IMR-90 (cell line): ENCODE measurements at regions not wholly inside any gene's neighbourhood (a gene's known extent, or its start where the extent isn't known, plus 50 kb on each side); places are given as distances from the start of the nearest gene placed in this dataset.

Experiments
- ATAC-seq: fragments of 200-7000 bp; cut with Tn5 transposase; 2 replicates; pipeline ENCODE4 v1.9.1; 2020; ENCODE audit warnings: low read depth, mild to moderate bottlenecking, moderate library complexity
- BruUV-seq: library from RNA; stranded (reverse); fragments of 400-500 nt; replicated peaks from 2 replicates; lab custom pipeline; 2021; lab: Mats Ljungman, UMichigan
- CTCF ChIA-PET: fragments of 300-600 bp; formaldehyde crosslinking; extraction: SDS; loops from one replicate; lab custom pipeline; 2021; ENCODE audit warnings: antibody characterized with exemption; lab: Yijun Ruan, JAX
- POLR2A ChIA-PET: fragments of 300-600 bp; sonication (Branson Sonifier 250); formaldehyde crosslinking; loops from one replicate; lab custom pipeline; 2022; ENCODE audit warnings: antibody characterized with exemption; ENCODE audit not compliant: unreplicated experiment; lab: Charles Lee
- DNase-seq: peaks from one replicate; pipeline ENCODE4 v3.0.0; 2013
- H2AFZ ChIP-seq: replicated peaks from 2 replicates; pipeline ENCODE3; 2013; ENCODE audit warnings: low read length, mild to moderate bottlenecking; ENCODE audit not compliant: poor library complexity
- H2AK5ac ChIP-seq: 2 replicates; pipeline ENCODE4 v1.6.1; 2013; ENCODE audit warnings: low read depth, low read length, inconsistent platforms
- H2AK9ac ChIP-seq: replicated peaks from 2 replicates; pipeline ENCODE3; 2013; ENCODE audit warnings: mild to moderate bottlenecking, low read depth, low read length, moderate library complexity; ENCODE audit not compliant: poor library complexity
- H2BK120ac ChIP-seq: 2 replicates; pipeline ENCODE4 v1.6.1; 2013; ENCODE audit warnings: low read depth, low read length, inconsistent platforms
- H2BK15ac ChIP-seq: 3 replicates; pipeline ENCODE4 v1.6.1; 2013; ENCODE audit warnings: low read depth, low read length, inconsistent platforms
- H2BK20ac ChIP-seq: 2 replicates; pipeline ENCODE4 v1.6.1; 2013; ENCODE audit warnings: low read depth, mild to moderate bottlenecking, inconsistent platforms, low read length, moderate library complexity
- H2BK5ac ChIP-seq: 2 replicates; pipeline ENCODE4 v1.6.1; 2013; ENCODE audit warnings: mild to moderate bottlenecking, low read depth, low read length, inconsistent platforms; ENCODE audit not compliant: poor library complexity, severe bottlenecking
- H3K14ac ChIP-seq: replicated peaks from 2 replicates; pipeline ENCODE4 v1.6.1; 2013; ENCODE audit warnings: low read depth, low read length, inconsistent platforms
- H3K18ac ChIP-seq: 2 replicates; pipeline ENCODE4 v1.6.1; 2013; ENCODE audit warnings: low read depth, low read length, control low read depth
- H3K23ac ChIP-seq: 2 replicates; pipeline ENCODE4 v1.6.1; 2013; ENCODE audit warnings: low read depth, low read length, inconsistent platforms
- H3K27ac ChIP-seq: 2 replicates; pipeline ENCODE4 v1.5.1; 2013; ENCODE audit warnings: mild to moderate bottlenecking, control low read depth, low read length; ENCODE audit not compliant: insufficient read depth
- H3K27me3 ChIP-seq: 2 replicates; pipeline ENCODE4 v1.6.1; 2013; ENCODE audit warnings: low read length; ENCODE audit not compliant: control insufficient read depth, insufficient read depth
- H3K36me3 ChIP-seq: 2 replicates; pipeline ENCODE4 v1.6.1; 2013; ENCODE audit warnings: low read length, mixed read lengths; ENCODE audit not compliant: control insufficient read depth, insufficient read depth
- H3K4ac ChIP-seq: 2 replicates; pipeline ENCODE4 v1.6.1; 2013; ENCODE audit warnings: low read depth, low read length, inconsistent platforms
- H3K4me1 ChIP-seq: 2 replicates; pipeline ENCODE4 v1.6.1; 2013; ENCODE audit warnings: low read length, mixed read lengths; ENCODE audit not compliant: control insufficient read depth, insufficient read depth
- H3K4me2 ChIP-seq: 2 replicates; pipeline ENCODE4 v1.6.1; 2013; ENCODE audit warnings: low read depth, mild to moderate bottlenecking, control low read depth, low read length, moderate library complexity
- H3K4me3 ChIP-seq: 2 replicates; pipeline ENCODE4 v1.5.1; 2013; ENCODE audit warnings: low read depth, mild to moderate bottlenecking, control low read depth, low read length, moderate library complexity; ENCODE audit not compliant: insufficient read depth
- H3K56ac ChIP-seq: 2 replicates; pipeline ENCODE4 v1.6.1; 2013; ENCODE audit warnings: low read length, inconsistent platforms; ENCODE audit not compliant: insufficient read depth; ENCODE audit errors: extremely low read depth
- H3K79me1 ChIP-seq, 2 experiments: 2 replicates each; pipeline ENCODE4 v1.6.1; 2013; ENCODE audit warnings: low read length in 2 of 2, inconsistent platforms in 1 of 2, low read depth in 1 of 2
- H3K9ac ChIP-seq: 2 replicates; pipeline ENCODE4 v1.6.1; 2013; ENCODE audit warnings: low read depth, low read length, control low read depth
- H3K9me1 ChIP-seq: 2 replicates; pipeline ENCODE4 v1.6.1; 2013; ENCODE audit warnings: low read length, inconsistent platforms; ENCODE audit not compliant: insufficient read depth
- H3K9me3 ChIP-seq: 2 replicates; pipeline ENCODE4 v1.6.1; 2013; ENCODE audit warnings: low read length; ENCODE audit not compliant: control insufficient read depth, insufficient read depth
- H4K20me1 ChIP-seq: 2 replicates; pipeline ENCODE4 v1.6.1; 2013; ENCODE audit warnings: low read length, inconsistent platforms; ENCODE audit not compliant: insufficient read depth
- H4K5ac ChIP-seq: 2 replicates; pipeline ENCODE4 v1.6.1; 2013; ENCODE audit warnings: mild to moderate bottlenecking, low read depth, low read length, control low read depth
- H4K8ac ChIP-seq, 2 experiments: 2 replicates each; pipeline ENCODE4 v1.6.1; 2013; ENCODE audit warnings: low read depth in 2 of 2, low read length in 2 of 2, control low read depth in 1 of 2, inconsistent platforms in 1 of 2
- H4K91ac ChIP-seq: 2 replicates; pipeline ENCODE4 v1.6.1; 2013; ENCODE audit warnings: low read depth, low read length, inconsistent platforms; ENCODE audit not compliant: insufficient read depth
- BHLHE40 ChIP-seq: fragments of 150-350 bp; IDR thresholded peaks from 2 replicates; pipeline ENCODE4 v1.6.1; 2016; ENCODE audit warnings: mild to moderate bottlenecking, low read depth, low read length
- CEBPB ChIP-seq: IDR thresholded peaks from 2 replicates; pipeline ENCODE4 v1.6.1; 2012; ENCODE audit warnings: low read depth, low read length, improper control_type of control experiment
- CHD1 ChIP-seq: IDR thresholded peaks from 2 replicates; pipeline ENCODE4 v1.6.1; 2012; ENCODE audit warnings: low read depth, low read length, improper control_type of control experiment
- FOS ChIP-seq: fragments of 150-350 bp; IDR thresholded peaks from 2 replicates; pipeline ENCODE4 v1.6.1; 2016; ENCODE audit warnings: low read depth, low read length
- MAFK ChIP-seq: IDR thresholded peaks from 2 replicates; pipeline ENCODE4 v1.6.1; 2012; ENCODE audit warnings: low read depth, low read length, improper control_type of control experiment
- MAZ ChIP-seq: IDR thresholded peaks from 2 replicates; pipeline ENCODE4 v1.6.1; 2012; ENCODE audit warnings: low read depth, mild to moderate bottlenecking, low read length, improper control_type of control experiment, moderate library complexity, borderline replicate concordance
- MXI1 ChIP-seq: IDR thresholded peaks from 2 replicates; pipeline ENCODE4 v1.6.1; 2012; ENCODE audit warnings: low read depth, mild to moderate bottlenecking, low read length, moderate library complexity, borderline replicate concordance
- NFE2L2 ChIP-seq: fragments of 150-350 bp; IDR thresholded peaks from 2 replicates; pipeline ENCODE4 v1.6.1; 2016; ENCODE audit warnings: low read depth, mild to moderate bottlenecking, low read length
- POLR2A ChIP-seq: IDR thresholded peaks from 2 replicates; pipeline ENCODE4 v1.6.1; 2012; ENCODE audit warnings: mild to moderate bottlenecking, low read depth, low read length
- RAD21 ChIP-seq: IDR thresholded peaks from 2 replicates; pipeline ENCODE4 v1.6.1; 2012; ENCODE audit warnings: low read length, improper control_type of control experiment
- RCOR1 ChIP-seq: IDR thresholded peaks from 2 replicates; pipeline ENCODE4 v1.6.1; 2012; ENCODE audit warnings: mild to moderate bottlenecking, low read length, improper control_type of control experiment; ENCODE audit not compliant: insufficient replicate concordance
- RFX5 ChIP-seq: IDR thresholded peaks from 2 replicates; pipeline ENCODE4 v1.8.0; 2012; ENCODE audit warnings: low read depth, mild to moderate bottlenecking, low read length, moderate library complexity
- SMC3 ChIP-seq: fragments of 150-350 bp; IDR thresholded peaks from 2 replicates; pipeline ENCODE4 v1.6.1; 2016; ENCODE audit warnings: low read depth, mild to moderate bottlenecking, antibody characterized with exemption, low read length, moderate library complexity
- WGBS, 2 experiments: methylation state at CpG; one replicate each; pipeline versions ENCODE4 v1.1.5 to v1.1.7; 2013; ENCODE audit warnings: missing lambda C conversion rate in 2 of 2; ENCODE audit not compliant: insufficient read length in 1 of 2; ENCODE audit errors: extremely low coverage in 2 of 2; 5-methylcytosine and 5-hydroxymethylcytosine counted together
- dilution Hi-C: fragments of 300-500 bp; cut with HindIII; formaldehyde crosslinking; loops from one replicate; pipeline ENCODE4 v1.14.3; 2018; ENCODE audit warnings: low sequenced_read_pairs; ENCODE audit not compliant: unreplicated experiment
- in situ Hi-C: fragments of 300-500 bp; cut with MboI; formaldehyde crosslinking; loops from 3 replicates; pipeline ENCODE4 v1.14.3; 2019; ENCODE audit warnings: low sequenced_read_pairs, inconsistent platforms, mixed read lengths
- intact Hi-C: fragments of 100-400 bp; cut with micrococcal nuclease; formaldehyde crosslinking; loops from 2 replicates; pipeline ENCODE4 v1.10.0; 2022
- TF ChIP-seq, protein P1 (sequence below): conservative IDR thresholded peaks from 2 replicates; pipeline ENCODE4 v1.5.1; 2012; ENCODE audit warnings: mild to moderate bottlenecking, low read depth, low read length, improper control_type of control experiment
- TF ChIP-seq, protein P2 (sequence below): fragments of 150-350 bp; IDR thresholded peaks from 2 replicates; pipeline ENCODE4 v1.6.1; 2016; ENCODE audit warnings: low read depth, mild to moderate bottlenecking, low read length, moderate library complexity, borderline replicate concordance
- TF ChIP-seq, protein P3 (sequence below): fragments of 150-350 bp; IDR thresholded peaks from 2 replicates; pipeline ENCODE4 v1.6.1; 2017; ENCODE audit warnings: mild to moderate bottlenecking, antibody characterized with exemption, low read length, low read depth

DNA sequence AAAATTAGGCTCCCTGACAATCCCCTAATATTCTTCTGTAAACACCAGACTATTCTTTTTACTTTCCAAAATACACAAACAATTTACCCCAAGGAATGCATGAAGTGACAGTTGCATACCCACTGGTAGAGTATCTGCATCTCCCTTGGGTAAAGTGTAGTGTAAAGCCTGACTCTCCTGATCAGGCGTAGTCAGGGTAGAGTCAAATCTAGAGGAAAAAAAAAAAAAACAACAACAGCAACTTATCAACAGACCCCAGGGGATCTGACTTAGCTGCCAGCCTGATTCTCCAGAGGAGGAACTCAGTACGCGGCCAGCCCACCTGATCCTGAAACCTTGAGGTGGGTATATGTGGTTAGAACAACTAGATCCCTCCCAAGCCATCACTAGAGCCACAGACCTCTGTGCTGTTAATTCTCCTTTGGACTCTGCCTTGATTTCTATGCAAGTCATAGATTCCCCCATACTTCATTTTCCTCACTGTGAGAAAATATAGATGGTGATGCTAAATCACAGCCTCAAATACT, 61.0 kb downstream of the ZNF608 start:
- 0 out of 2 replicates have a peak overlapping the region, but pooled peaks have one; percentile 6 for H4K91ac ChIP-seq
- WGBS, 2 experiments = no CpG with 5 or more reads among the region's 3 CpGs
- no peak overlapping the region for H2BK5ac ChIP-seq
- BruUV-seq = no TSS peak
- ATAC-seq (no peak), DNase-seq (no peak)
- H3K4me2 ChIP-seq = no peak overlapping the region
- H3K9me1 ChIP-seq = peaks cover 8% of the 10 kb centered on the region; the same call in 1 of the 2 replicates
- CTCF ChIA-PET = no interaction called here
- no peak overlapping the region for H3K9ac ChIP-seq
- TF ChIP-seq RFX5 (no peak), NFE2L2 (no peak), MXI1 (no peak), RAD21 (no peak), BHLHE40 (no peak), MAFK (no peak), RCOR1 (no peak), MAZ (no peak), SMC3 (no peak), CEBPB (no peak), CHD1 (no peak), POLR2A (no peak), FOS (no peak)
- TF ChIP-seq, protein P1, sequence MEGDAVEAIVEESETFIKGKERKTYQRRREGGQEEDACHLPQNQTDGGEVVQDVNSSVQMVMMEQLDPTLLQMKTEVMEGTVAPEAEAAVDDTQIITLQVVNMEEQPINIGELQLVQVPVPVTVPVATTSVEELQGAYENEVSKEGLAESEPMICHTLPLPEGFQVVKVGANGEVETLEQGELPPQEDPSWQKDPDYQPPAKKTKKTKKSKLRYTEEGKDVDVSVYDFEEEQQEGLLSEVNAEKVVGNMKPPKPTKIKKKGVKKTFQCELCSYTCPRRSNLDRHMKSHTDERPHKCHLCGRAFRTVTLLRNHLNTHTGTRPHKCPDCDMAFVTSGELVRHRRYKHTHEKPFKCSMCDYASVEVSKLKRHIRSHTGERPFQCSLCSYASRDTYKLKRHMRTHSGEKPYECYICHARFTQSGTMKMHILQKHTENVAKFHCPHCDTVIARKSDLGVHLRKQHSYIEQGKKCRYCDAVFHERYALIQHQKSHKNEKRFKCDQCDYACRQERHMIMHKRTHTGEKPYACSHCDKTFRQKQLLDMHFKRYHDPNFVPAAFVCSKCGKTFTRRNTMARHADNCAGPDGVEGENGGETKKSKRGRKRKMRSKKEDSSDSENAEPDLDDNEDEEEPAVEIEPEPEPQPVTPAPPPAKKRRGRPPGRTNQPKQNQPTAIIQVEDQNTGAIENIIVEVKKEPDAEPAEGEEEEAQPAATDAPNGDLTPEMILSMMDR = no peak
- TF ChIP-seq, protein P2, sequence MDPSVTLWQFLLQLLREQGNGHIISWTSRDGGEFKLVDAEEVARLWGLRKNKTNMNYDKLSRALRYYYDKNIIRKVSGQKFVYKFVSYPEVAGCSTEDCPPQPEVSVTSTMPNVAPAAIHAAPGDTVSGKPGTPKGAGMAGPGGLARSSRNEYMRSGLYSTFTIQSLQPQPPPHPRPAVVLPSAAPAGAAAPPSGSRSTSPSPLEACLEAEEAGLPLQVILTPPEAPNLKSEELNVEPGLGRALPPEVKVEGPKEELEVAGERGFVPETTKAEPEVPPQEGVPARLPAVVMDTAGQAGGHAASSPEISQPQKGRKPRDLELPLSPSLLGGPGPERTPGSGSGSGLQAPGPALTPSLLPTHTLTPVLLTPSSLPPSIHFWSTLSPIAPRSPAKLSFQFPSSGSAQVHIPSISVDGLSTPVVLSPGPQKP = no peak
- TF ChIP-seq, protein P3, sequence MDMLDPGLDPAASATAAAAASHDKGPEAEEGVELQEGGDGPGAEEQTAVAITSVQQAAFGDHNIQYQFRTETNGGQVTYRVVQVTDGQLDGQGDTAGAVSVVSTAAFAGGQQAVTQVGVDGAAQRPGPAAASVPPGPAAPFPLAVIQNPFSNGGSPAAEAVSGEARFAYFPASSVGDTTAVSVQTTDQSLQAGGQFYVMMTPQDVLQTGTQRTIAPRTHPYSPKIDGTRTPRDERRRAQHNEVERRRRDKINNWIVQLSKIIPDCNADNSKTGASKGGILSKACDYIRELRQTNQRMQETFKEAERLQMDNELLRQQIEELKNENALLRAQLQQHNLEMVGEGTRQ = no peak
- peaks cover 9 to 64% of the 10 kb centered on the region in 2 experiments for H3K79me1 ChIP-seq
- H3K4me1 ChIP-seq = peaks cover 21% of the 10 kb centered on the region
- POLR2A ChIA-PET = no interaction called here
- peak overlapping the region; percentile 84 for H3K18ac ChIP-seq
- no peaks in the 10 kb centered on the region for H4K20me1 ChIP-seq
- H4K8ac ChIP-seq = 0 out of 4 replicates have a peak overlapping the region, but pooled peaks of 1 of the 2 experiments have one; percentile 31
- peak overlapping the region; percentile 44; the same call in 2 of the 3 replicates for H2BK15ac ChIP-seq
- no peak overlapping the region for H3K23ac ChIP-seq
- H2AK5ac ChIP-seq = no peak overlapping the region
- no peaks in the 10 kb centered on the region for H3K27me3 ChIP-seq
- no peak overlapping the region for H2BK120ac ChIP-seq
- no peaks in the 10 kb centered on the region for H3K36me3 ChIP-seq
- 0 out of 2 replicates have a peak overlapping the region, but pooled peaks have one; percentile 19 for H3K14ac ChIP-seq
- no peak overlapping the region for H2AFZ ChIP-seq
- in situ Hi-C loops = no loop called here
- intact Hi-C loops = no loop called here
- peak overlapping the region; percentile 44; the same call in 1 of the 2 replicates for H4K5ac ChIP-seq
- H3K56ac ChIP-seq = no peak overlapping the region
- H3K27ac ChIP-seq = no peak overlapping the region
- no peaks in the 10 kb centered on the region for H3K9me3 ChIP-seq
- H2BK20ac ChIP-seq = peak overlapping the region; percentile 28; the same call in 1 of the 2 replicates
- dilution Hi-C loops = no loop called here
- no peak overlapping the region for H2AK9ac ChIP-seq
- no peak overlapping the region for H3K4ac ChIP-seq
- no peak overlapping the region for H3K4me3 ChIP-seq
